WTC11 (cell line): ENCODE measurements at regions not wholly inside any gene's neighbourhood (a gene's known extent, or its start where the extent isn't known, plus 50 kb on each side); places are given as distances from the start of the nearest gene placed in this dataset.

ENCODE experiments used
- ATAC-seq: fragments of 200-7000 bp; cut with Tn5 transposase; 2 replicates; pipeline ENCODE4 v1.10.0; 2021; ENCODE audit warnings: mild to moderate bottlenecking, moderate library complexity
- CTCF ChIA-PET: fragments of 300-600 bp; sonication (Branson Sonifier 250); formaldehyde crosslinking; loops from one replicate; lab custom pipeline; 2021; ENCODE audit warnings: antibody characterized with exemption; lab: Charles Lee
- POLR2A ChIA-PET: fragments of 350-600 bp; sonication (Branson Sonifier 250); formaldehyde crosslinking; loops from one replicate; lab custom pipeline; 2021; ENCODE audit warnings: antibody characterized with exemption; lab: Charles Lee
- DNase-seq: peaks from one replicate; pipeline ENCODE4 v3.0.0; 2021; ENCODE audit warnings: low spot score
- H3K27ac Mint-ChIP-seq: 2 replicates; pipeline ENCODE4 v1.8.0; 2021; ENCODE audit warnings: mixed read lengths
- H3K27me3 Mint-ChIP-seq: 2 replicates; pipeline ENCODE4 v1.8.0; 2021; ENCODE audit warnings: low read depth, mild to moderate bottlenecking, moderate library complexity, mixed read lengths
- H3K36me3 Mint-ChIP-seq: 2 replicates; pipeline ENCODE4 v1.8.0; 2021; ENCODE audit warnings: mixed read lengths
- H3K4me1 Mint-ChIP-seq: 2 replicates; pipeline ENCODE4 v1.8.0; 2022; ENCODE audit warnings: mixed read lengths
- H3K4me3 Mint-ChIP-seq: 2 replicates; pipeline ENCODE4 v1.8.0; 2021; ENCODE audit warnings: mild to moderate bottlenecking, moderate library complexity, mixed read lengths
- H3K9me3 Mint-ChIP-seq: 2 replicates; pipeline ENCODE4 v1.8.0; 2021; ENCODE audit warnings: mixed read lengths
- AFF4 ChIP-seq: sonication (generic); formaldehyde crosslinking; IDR thresholded peaks from 2 replicates; pipeline ENCODE4 v1.8.1; 2023; ENCODE audit warnings: mild to moderate bottlenecking, missing genetic modification reagents, borderline replicate concordance
- ARID4B ChIP-seq: sonication (generic); formaldehyde crosslinking; IDR thresholded peaks from 2 replicates; pipeline ENCODE4 v1.8.0; 2023; ENCODE audit warnings: missing genetic modification reagents, mild to moderate bottlenecking, borderline replicate concordance
- ATF1 ChIP-seq: sonication (generic); formaldehyde crosslinking; IDR thresholded peaks from 2 replicates; pipeline ENCODE4 v1.8.1; 2023; ENCODE audit warnings: mild to moderate bottlenecking, moderate library complexity, missing genetic modification reagents
- CBFB ChIP-seq: sonication (generic); formaldehyde crosslinking; IDR thresholded peaks from 2 replicates; pipeline ENCODE4 v1.8.1; 2022; ENCODE audit warnings: mild to moderate bottlenecking, low read depth, missing genetic modification reagents
- CREB1 ChIP-seq: sonication (generic); formaldehyde crosslinking; IDR thresholded peaks from 2 replicates; pipeline ENCODE4 v1.8.0; 2023; ENCODE audit warnings: mild to moderate bottlenecking, missing genetic modification reagents
- E2F1 ChIP-seq: sonication (generic); formaldehyde crosslinking; IDR thresholded peaks from 2 replicates; pipeline ENCODE4 v1.8.0; 2022; ENCODE audit warnings: mild to moderate bottlenecking, missing genetic modification reagents
- E2F4 ChIP-seq: sonication (generic); formaldehyde crosslinking; IDR thresholded peaks from 2 replicates; pipeline ENCODE4 v1.8.1; 2022; ENCODE audit warnings: low read depth, mild to moderate bottlenecking, moderate library complexity, missing genetic modification reagents, borderline replicate concordance
- E2F5 ChIP-seq: sonication (generic); formaldehyde crosslinking; IDR thresholded peaks from 2 replicates; pipeline ENCODE4 v1.8.1; 2022; ENCODE audit warnings: mild to moderate bottlenecking, moderate library complexity, missing genetic modification reagents
- ERG ChIP-seq: fragments of 250-450 bp; sonication (Bioruptor Pico); IDR thresholded peaks from 2 replicates; pipeline ENCODE4 v1.8.0; 2021; ENCODE audit warnings: mild to moderate bottlenecking
- FOXP1 ChIP-seq: sonication (generic); formaldehyde crosslinking; IDR thresholded peaks from 2 replicates; pipeline ENCODE4 v1.8.0; 2022; ENCODE audit warnings: missing genetic modification reagents, mild to moderate bottlenecking, moderate library complexity, borderline replicate concordance
- GABPB1 ChIP-seq: sonication (generic); formaldehyde crosslinking; IDR thresholded peaks from 2 replicates; pipeline ENCODE4 v1.8.1; 2023; ENCODE audit warnings: mild to moderate bottlenecking, missing genetic modification reagents
- IRF1 ChIP-seq: sonication (generic); formaldehyde crosslinking; IDR thresholded peaks from 2 replicates; pipeline ENCODE4 v1.8.0; 2023; ENCODE audit warnings: missing genetic modification reagents
- JAZF1 ChIP-seq: fragments of 250-450 bp; sonication (Bioruptor Pico); IDR thresholded peaks from 2 replicates; pipeline ENCODE4 v1.9.0; 2021; ENCODE audit warnings: moderate library complexity, mild to moderate bottlenecking, inconsistent platforms
- NFE2L1 ChIP-seq: sonication (generic); formaldehyde crosslinking; IDR thresholded peaks from 2 replicates; pipeline ENCODE4 v1.8.1; 2023; ENCODE audit warnings: missing genetic modification reagents
- NR3C1 ChIP-seq: sonication (generic); formaldehyde crosslinking; conservative IDR thresholded peaks from 2 replicates; pipeline ENCODE4 v1.8.1; 2023; ENCODE audit warnings: low read depth, mild to moderate bottlenecking, missing genetic modification reagents
- RELA ChIP-seq: sonication (generic); formaldehyde crosslinking; IDR thresholded peaks from 2 replicates; pipeline ENCODE4 v1.8.1; 2022; ENCODE audit warnings: missing genetic modification reagents, mild to moderate bottlenecking, borderline replicate concordance
- USF1 ChIP-seq: sonication (generic); formaldehyde crosslinking; IDR thresholded peaks from 2 replicates; pipeline ENCODE4 v1.8.0; 2022; ENCODE audit warnings: mild to moderate bottlenecking, missing genetic modification reagents
- ZNF512 ChIP-seq: sonication (generic); formaldehyde crosslinking; IDR thresholded peaks from 2 replicates; pipeline ENCODE4 v1.8.1; 2022; ENCODE audit warnings: missing genetic modification reagents, borderline replicate concordance

- no peak for DNase-seq
- Mint-ChIP-seq H3K4me3 (no peak overlapping the region), H3K36me3 (no peaks in the 10 kb centered on the region)
- TF ChIP-seq USF1 (no peak), AFF4 (CRISPR knock-in tag) (no peak), NFE2L1 (no peak), IRF1 (CRISPR knock-in tag) (no peak), E2F5 (CRISPR knock-in tag) (no peak), E2F4 (no peak), GABPB1 (CRISPR knock-in tag) (no peak), ATF1 (no peak), NR3C1 (no peak), E2F1 (CRISPR knock-in tag) (no peak), ERG (no peak), FOXP1 (CRISPR knock-in tag) (no peak)
- TF ChIP-seq, all 79 proteins: peak for 0
- POLR2A ChIA-PET = no interaction called here
- H3K27me3 Mint-ChIP-seq = no peaks in the 10 kb centered on the region
- CTCF ChIA-PET = interaction anchor here (1.0 kb wide), 1 partner anchor 49 kb away, joined by 4 read pairs; no protein-coding TSS in a partner anchor
- ATAC-seq = no peak
- H3K9me3 Mint-ChIP-seq = peaks cover 4% of the 10 kb centered on the region; the same call in 1 of the 2 replicates
- peaks cover 39% of the 10 kb centered on the region for H3K4me1 Mint-ChIP-seq
- no peak overlapping the region for H3K27ac Mint-ChIP-seq
These were observed 54.2 kb upstream of the SLC25A4 start for GRCh38 chr4:185088899-185089298.

- H3K36me3 Mint-ChIP-seq = no peaks in the 10 kb centered on the region
- H3K4me3 Mint-ChIP-seq = no peak overlapping the region
- POLR2A ChIA-PET = no interaction called here
- DNase-seq (no peak), ATAC-seq (no peak)
- no peaks in the 10 kb centered on the region for H3K27me3 Mint-ChIP-seq
- H3K4me1 Mint-ChIP-seq = peaks cover 39% of the 10 kb centered on the region
- CTCF ChIA-PET = interaction anchor here (0.9 kb wide), 1 partner anchor 51 kb away, joined by 3 read pairs; no protein-coding TSS in a partner anchor
- no peak overlapping the region for H3K27ac Mint-ChIP-seq
- peaks cover 4% of the 10 kb centered on the region; the same call in 1 of the 2 replicates for H3K9me3 Mint-ChIP-seq
- TF ChIP-seq RELA (CRISPR knock-in tag) = no peak
- no peak for TF ChIP-seq ATF1
- TF ChIP-seq ARID4B (CRISPR knock-in tag) = no peak
- TF ChIP-seq JAZF1 (CRISPR knock-in tag) = no peak
- TF ChIP-seq ZNF512 (CRISPR knock-in tag) = no peak
- TF ChIP-seq CREB1 (CRISPR knock-in tag) = no peak
- no peak for TF ChIP-seq CBFB (CRISPR knock-in tag)
These were observed 52.5 kb upstream of the SLC25A4 start for GRCh38 chr4:185090592-185090991.
